DLD1 (cell line): ENCODE measurements at regions not wholly inside any gene's neighbourhood (a gene's known extent, or its start where the extent isn't known, plus 50 kb on each side); places are given as distances from the start of the nearest gene placed in this dataset.

Experiments
- in situ Hi-C: cut with HindIII; loops from 2 replicates; pipeline ENCODE4 v1.10.0; 2017; ENCODE audit warnings: low sequenced_read_pairs

DNA sequence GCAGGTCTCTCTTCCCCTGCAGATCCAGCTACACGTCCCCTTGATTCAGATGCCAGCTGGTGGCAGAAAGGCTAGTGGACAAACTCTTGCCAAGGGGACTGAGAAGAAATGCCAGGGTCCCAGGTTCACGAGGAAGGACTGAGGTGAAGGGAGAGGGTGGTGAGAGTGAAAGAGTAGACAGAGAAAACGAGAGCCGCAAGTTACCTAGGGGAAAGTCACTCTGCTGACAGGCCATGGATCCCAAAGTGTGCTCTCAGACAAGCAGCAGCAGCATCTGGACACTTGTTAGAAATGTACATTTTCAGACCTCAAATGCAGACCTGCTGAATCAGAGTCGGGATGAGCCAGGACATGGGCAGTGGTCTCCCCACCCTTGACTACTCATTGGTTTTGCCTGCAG lies 192.3 kb downstream of the FGFR2 start:
- in situ Hi-C loops, result no loop called here

GRCh38 chr10:121406823-121407545 lies 191.3 kb downstream of the FGFR2 start:
- in situ Hi-C loops, result no loop called here

DNA sequence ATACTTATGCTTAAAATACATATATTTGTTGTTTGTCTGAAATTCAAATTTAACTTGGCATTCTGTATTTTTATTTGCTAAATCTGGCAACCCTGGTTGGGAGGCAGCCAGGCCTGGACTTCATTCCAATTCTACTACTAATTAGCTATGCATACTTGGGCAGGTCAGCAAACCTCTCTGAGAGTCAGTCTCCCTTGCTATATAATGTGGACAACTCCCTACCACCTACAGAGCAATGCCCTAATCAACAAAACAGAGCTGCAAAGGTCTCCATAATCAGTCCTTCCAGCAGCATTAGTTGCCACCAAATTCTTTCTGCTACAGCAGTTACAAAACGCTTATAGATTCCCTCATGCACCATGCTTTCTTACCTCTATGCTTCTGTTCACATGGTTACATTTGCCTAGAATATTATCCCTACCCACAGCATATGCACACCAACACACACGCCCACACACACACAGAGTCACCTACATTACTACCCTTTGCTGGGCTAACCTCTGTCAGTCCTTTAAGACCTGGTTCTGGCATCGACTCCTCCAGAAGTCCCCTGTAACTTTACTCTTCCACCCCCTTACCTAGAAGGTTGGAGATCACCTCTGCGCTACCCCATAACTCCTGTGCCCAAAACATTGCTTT lies 188.7 kb downstream of the FGFR2 start:
- in situ Hi-C loops, result no loop called here

- in situ Hi-C loops, result no loop called here
Measured at GRCh38 chr10:121411004-121411403, 187.2 kb downstream of the FGFR2 start.

GRCh38 chr10:121413951-121414350 lies 184.3 kb downstream of the FGFR2 start:
- in situ Hi-C loops, result no loop called here

DNA sequence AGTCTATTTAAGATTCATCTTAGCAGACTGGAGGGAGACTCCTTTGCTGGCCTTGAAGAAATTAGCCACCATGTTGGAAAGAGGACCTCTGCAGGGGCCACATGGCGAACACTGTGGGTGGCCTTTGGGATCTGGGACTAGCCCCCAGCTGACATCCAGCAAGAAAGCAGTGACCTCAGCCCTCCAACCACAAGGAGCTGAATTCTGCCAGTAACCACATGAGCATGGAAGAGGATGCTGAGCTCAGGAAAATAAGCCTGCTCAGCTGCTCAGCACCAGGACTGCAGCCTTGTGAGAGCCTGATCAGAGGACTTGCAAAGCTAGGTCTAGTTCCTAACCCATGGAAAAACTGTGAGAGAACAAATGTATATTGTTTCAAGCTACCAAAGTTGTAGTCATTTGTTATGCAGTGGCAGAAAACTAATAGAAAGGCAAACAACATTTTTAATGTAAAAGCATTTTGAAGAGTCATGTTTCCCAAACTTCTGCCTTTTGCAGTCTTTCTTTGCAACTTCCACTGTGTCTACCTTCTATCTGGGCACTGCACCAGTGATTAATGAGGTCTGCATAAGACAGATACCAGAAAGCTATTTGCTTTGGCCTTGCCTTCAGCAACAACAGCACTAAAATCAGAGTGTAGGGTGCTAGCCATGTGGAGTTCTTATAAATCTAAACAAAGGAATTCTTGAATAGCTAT lies 183.7 kb downstream of the FGFR2 start:
- in situ Hi-C loops, result no loop called here

DNA sequence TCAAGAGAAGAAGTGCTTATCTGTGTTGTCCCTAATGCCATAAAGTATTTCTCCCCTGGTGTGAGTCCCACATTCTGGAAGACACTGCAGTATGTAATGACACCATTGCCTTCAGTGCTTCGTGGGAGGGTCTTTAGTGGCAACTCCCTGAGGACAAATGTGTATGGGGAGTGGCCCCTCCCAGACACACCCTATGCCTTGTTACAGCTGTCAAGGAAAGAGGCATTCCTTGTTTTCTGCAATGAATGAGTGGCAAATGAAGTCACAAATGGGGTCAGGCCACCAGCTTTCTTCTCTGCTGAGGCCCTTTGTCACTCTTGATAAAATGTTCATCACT lies 183.2 kb downstream of the FGFR2 start:
- in situ Hi-C loops, result no loop called here

DNA sequence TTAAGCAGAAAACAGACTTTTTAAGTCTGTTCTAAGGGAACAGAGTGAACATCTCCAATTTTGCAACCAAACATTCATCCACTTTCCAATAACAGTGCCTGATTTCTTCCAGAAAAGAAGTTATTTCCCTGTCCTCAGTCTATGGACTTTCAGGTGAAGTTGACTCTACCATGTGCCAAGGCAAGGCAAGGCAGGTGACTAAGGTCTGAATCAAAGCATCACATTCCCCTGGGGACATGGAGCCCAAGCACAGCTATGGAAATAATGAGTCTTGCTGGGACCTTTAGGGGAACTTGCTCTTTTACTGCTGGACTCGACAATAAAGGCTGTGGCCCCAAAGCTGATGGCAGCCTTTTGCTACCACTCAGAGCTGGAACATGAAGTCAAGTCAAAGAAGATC lies 182.2 kb downstream of the FGFR2 start:
- in situ Hi-C loops, result no loop called here

DNA sequence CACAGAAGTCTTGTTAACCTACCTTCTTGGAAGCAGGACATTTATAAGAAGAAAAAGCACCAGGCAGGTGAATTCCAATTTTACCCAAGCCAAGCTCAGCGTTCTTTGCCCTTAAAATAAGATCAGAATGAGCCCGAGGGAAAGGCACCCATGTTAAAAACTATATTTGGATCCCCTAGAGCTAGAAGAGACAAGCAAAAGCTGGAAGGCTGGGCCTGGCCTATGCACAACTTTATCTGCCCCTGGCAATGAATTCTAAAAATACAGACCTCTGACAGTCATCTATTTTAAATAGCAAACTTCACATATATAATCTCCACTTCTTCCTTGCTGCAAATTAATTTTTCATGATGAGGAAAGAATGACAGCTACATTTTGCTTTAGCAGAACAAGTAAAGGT lies 180.9 kb downstream of the FGFR2 start:
- in situ Hi-C loops, result no loop called here

DNA sequence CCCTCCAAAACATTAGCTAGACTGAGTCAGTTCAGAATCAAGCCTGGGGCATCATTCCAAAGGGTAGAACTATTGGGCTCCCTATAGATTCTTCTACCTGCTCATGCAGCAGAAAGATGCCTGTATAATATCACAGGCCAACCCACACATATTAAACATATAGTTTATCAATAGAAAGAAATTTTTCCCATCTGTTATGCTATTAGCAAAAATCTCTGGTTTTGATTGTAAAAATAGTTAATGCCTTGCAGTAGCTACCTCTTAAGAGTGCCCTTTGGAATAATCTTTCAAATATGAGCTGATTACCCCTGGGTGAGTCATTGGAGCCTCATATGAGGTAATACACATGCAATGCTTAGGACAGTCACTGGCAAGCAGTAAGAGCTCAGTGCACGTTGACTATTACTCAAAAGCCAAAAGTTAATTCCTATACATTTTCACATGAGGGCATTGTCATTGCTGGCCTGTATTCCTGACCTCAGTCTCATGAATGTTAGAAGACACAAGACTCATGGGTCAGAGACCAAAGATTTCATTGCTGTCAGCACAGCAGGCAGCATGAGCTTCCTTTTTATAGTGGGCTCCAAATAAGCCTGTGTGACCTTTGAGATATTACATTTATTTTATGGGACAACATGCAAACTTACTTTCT lies 180.0 kb downstream of the FGFR2 start:
- in situ Hi-C loops, result no loop called here

DNA sequence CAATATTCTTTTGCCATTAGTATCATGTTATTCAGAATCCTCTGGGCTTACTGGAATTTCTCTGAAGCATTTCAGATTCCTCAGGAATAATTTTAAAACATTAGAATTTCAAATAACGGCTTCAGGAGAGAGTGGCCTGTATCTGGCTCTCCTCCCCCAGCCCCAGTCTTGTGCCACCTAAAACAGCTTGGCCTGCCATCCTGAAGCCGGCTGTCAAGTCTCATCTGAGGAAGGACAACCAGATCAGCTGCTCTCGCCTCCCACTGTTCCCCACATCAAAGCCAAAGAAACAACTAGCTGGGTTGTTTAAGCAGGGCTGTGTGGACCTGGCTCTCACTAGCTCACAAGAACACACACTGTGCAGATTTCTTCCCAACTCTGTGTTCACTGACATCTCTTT lies 178.2 kb downstream of the FGFR2 start:
- in situ Hi-C loops, result no loop called here

DNA sequence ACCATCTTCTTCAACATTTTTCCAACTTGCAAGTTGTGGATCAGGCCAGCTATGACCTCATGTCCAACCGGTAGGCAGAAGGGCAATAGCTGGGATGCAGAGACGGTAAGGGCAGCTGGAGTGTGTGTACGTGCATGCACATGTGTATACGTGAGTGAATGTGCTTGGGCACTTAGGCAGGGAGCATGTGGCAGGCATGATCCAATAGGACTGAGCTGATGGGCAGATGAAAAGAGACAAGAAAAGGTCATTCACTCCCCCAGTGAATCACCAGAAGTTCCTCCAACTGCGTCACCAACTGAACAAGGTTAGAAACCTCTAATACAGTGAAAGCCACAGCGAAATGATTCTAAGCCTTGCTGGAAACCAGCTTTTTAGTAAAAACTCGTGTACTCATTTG lies 176.1 kb downstream of the FGFR2 start:
- in situ Hi-C loops, result no loop called here

GRCh38 chr10:121425623-121426022 lies 172.6 kb downstream of the FGFR2 start:
- in situ Hi-C loops, result no loop called here

DNA sequence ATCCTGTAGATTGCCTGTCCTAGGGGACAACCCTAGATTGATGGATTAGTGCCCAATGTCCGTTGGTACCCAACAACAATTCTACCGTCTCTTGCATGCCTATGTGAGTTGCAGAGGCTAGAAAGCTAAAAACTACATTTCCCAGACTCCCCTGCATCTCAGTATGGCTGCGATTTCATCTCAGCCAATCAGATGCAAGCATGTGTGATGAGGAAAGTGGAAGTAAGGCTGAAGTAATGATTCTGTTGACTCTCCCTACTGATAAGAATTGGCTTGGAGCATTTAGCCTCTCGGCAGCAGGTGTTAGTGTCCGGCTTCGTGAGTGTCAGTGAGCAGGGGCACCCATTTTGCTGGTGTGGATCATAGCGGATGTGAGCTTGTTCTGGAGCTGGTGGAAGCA lies 171.9 kb downstream of the FGFR2 start:
- in situ Hi-C loops, result no loop called here
